HL-60 (cell line): ENCODE measurements at regions not wholly inside any gene's neighbourhood (a gene's known extent, or its start where the extent isn't known, plus 50 kb on each side); places are given as distances from the start of the nearest gene placed in this dataset.

Source experiments
- DNase-seq, 2 experiments: peaks; one replicate each; pipeline ENCODE4 v3.0.0-alpha.2; 2010 to 2020; ENCODE audit warnings: low read depth in 1 of 2, low spot score in 1 of 2
- H3K27ac ChIP-seq: fragments of 250-450 bp; sonication (Bioruptor Pico); replicated peaks from 2 replicates; pipeline ENCODE4 v1.5.1; 2020; ENCODE audit warnings: mild to moderate bottlenecking, moderate library complexity
- H3K27me3 ChIP-seq: fragments of 250-450 bp; sonication (Bioruptor Pico); 2 replicates; pipeline ENCODE4 v1.5.1; 2021; ENCODE audit warnings: mild to moderate bottlenecking, moderate library complexity; ENCODE audit not compliant: insufficient read depth, poor library complexity, severe bottlenecking
- H3K4me3 ChIP-seq: replicated peaks from 2 replicates; pipeline ENCODE4 v1.5.1; 2011; ENCODE audit warnings: mild to moderate bottlenecking, control low read depth, low read length; ENCODE audit not compliant: insufficient read depth
- CTCF ChIP-seq: IDR thresholded peaks from one replicate; pipeline ENCODE4 v1.5.1; 2011; ENCODE audit warnings: low read length, control low read depth, inconsistent platforms; ENCODE audit not compliant: insufficient read depth
- GABPA ChIP-seq: IDR thresholded peaks from 2 replicates; pipeline ENCODE4 v1.6.1; 2012; ENCODE audit warnings: low read depth
- POLR2AphosphoS5 ChIP-seq: IDR thresholded peaks from 2 replicates; pipeline ENCODE4 v1.6.1; 2012; ENCODE audit warnings: low read depth
- REST ChIP-seq: IDR thresholded peaks from 2 replicates; pipeline ENCODE4 v1.6.1; 2012; ENCODE audit warnings: low read depth; ENCODE audit not compliant: insufficient replicate concordance
- SPI1 ChIP-seq: IDR thresholded peaks from 2 replicates; pipeline ENCODE4 v1.6.1; 2012; ENCODE audit warnings: low read depth, mild to moderate bottlenecking, borderline replicate concordance

- Histone ChIP-seq H3K27me3 (peaks cover 2% of the 10 kb centered on the region), H3K27ac (no peak overlapping the region), H3K4me3 (no peak overlapping the region)
- TF ChIP-seq GABPA (no peak), SPI1 (no peak), CTCF (no peak), REST (no peak), POLR2AphosphoS5 (no peak)
- DNase-seq: no peak
Observed at GRCh38 chr7:97468493-97468892, 263.4 kb upstream of the TAC1 start.

GRCh38 chr7:97470726-97471125, 261.2 kb upstream of the TAC1 start:
- Histone ChIP-seq H3K27me3 (peaks cover 2% of the 10 kb centered on the region), H3K4me3 (no peak overlapping the region), H3K27ac (no peak overlapping the region)
- DNase-seq: no peak
- TF ChIP-seq CTCF (no peak), SPI1 (no peak), POLR2AphosphoS5 (no peak), GABPA (no peak), REST (no peak)

- TF ChIP-seq POLR2AphosphoS5: no peak
- no peak for TF ChIP-seq CTCF
- TF ChIP-seq GABPA: no peak
- no peak for TF ChIP-seq SPI1
- no peak for TF ChIP-seq REST
- H3K27ac ChIP-seq: no peak overlapping the region
- H3K27me3 ChIP-seq: peaks cover 2% of the 10 kb centered on the region
- no peak for DNase-seq
- H3K4me3 ChIP-seq: no peak overlapping the region
Observed at GRCh38 chr7:97471491-97471890, 260.4 kb upstream of the TAC1 start.
